HepG2 (cell line): ENCODE measurements at regions not wholly inside any gene's neighbourhood (a gene's known extent, or its start where the extent isn't known, plus 50 kb on each side); places are given as distances from the start of the nearest gene placed in this dataset.
A peak's percentile ranks its signal among the peaks of the same experiment; 100 is the strongest.

ENCODE experiments used
- ATAC-seq: fragments of 200-7000 bp; cut with Tn5 transposase; 3 replicates; pipeline ENCODE4 v1.9.1; 2020; ENCODE audit warnings: mild to moderate bottlenecking, moderate library complexity
- BruUV-seq: library from RNA; stranded (reverse); fragments of 400-500 nt; replicated peaks from 2 replicates; lab custom pipeline; 2021; lab: Mats Ljungman, UMichigan
- CTCF ChIA-PET: fragments of 300-600 bp; formaldehyde crosslinking; extraction: SDS; loops from one replicate; lab custom pipeline; 2021; ENCODE audit warnings: low total read pairs, inconsistent platforms, low intra/inter-chr PET ratio; lab: Yijun Ruan, JAX
- POLR2A ChIA-PET: fragments of 350-600 bp; sonication (Branson Sonifier 250); formaldehyde crosslinking; loops from one replicate; lab custom pipeline; 2020; ENCODE audit warnings: antibody characterized with exemption, inconsistent platforms; lab: Yijun Ruan, JAX
- DNase-seq: peaks from one replicate; pipeline ENCODE4 v3.0.0-alpha.2; 2015; ENCODE audit warnings: low spot score
- FAIRE-seq: peaks from 3 replicates; lab custom pipeline; 2011; peaks lifted over from hg19 to GRCh38; lab: Jason Lieb, UNC
- H2AFZ ChIP-seq: one replicate; pipeline ENCODE4 v1.6.1; 2011; ENCODE audit warnings: low read length, inconsistent platforms
- H3K27ac ChIP-seq: fragments of 300-600 bp; 3 replicates; pipeline ENCODE4 v1.8.0; 2011; ENCODE audit warnings: mixed run types, mild to moderate bottlenecking, mixed read lengths, low read length, inconsistent platforms; ENCODE audit not compliant: insufficient read depth; ENCODE audit errors: extremely low read length
- H3K27me3 ChIP-seq, 2 experiments: fragments of 200-600 bp in 1 of 2; 2 replicates in 1 of 2; 3 replicates in 1 of 2; pipeline versions ENCODE4 v1.6.0 to v1.8.0; 2011; ENCODE audit warnings: low read length in 2 of 2, mild to moderate bottlenecking in 2 of 2, moderate library complexity in 2 of 2, inconsistent platforms in 1 of 2; ENCODE audit not compliant: insufficient read depth in 2 of 2, control insufficient read depth in 1 of 2
- H3K36me3 ChIP-seq, 2 experiments: fragments of 200-600 bp in 1 of 2; replicated peaks in 1 of 2; 2 replicates in 1 of 2; 3 replicates in 1 of 2; pipeline versions ENCODE4 v1.5.1 to v1.8.0; 2011; ENCODE audit warnings: low read length in 2 of 2, inconsistent platforms in 1 of 2; ENCODE audit not compliant: insufficient read depth in 2 of 2, control insufficient read depth in 1 of 2
- H3K4me1 ChIP-seq: 2 replicates; pipeline ENCODE4 v1.5.1; 2012; ENCODE audit warnings: low read length, inconsistent platforms; ENCODE audit not compliant: insufficient read depth
- H3K4me2 ChIP-seq: 2 replicates; pipeline ENCODE4 v1.6.0; 2011; ENCODE audit warnings: low read depth, low read length, inconsistent platforms
- H3K4me3 ChIP-seq, 3 experiments: fragments of 200-600 bp in 1 of 3; sonication (generic), shearing (Covaris generic) in 1 of 3; replicated peaks in 1 of 3; 2 replicates each; pipeline ENCODE4 v1.5.1; 2011 to 2016; ENCODE audit warnings: low read length in 3 of 3, inconsistent platforms in 2 of 3, low read depth in 2 of 3, mild to moderate bottlenecking in 2 of 3, control low read depth in 1 of 3, mixed read lengths in 1 of 3; ENCODE audit not compliant: insufficient read depth in 1 of 3
- H3K79me2 ChIP-seq: one replicate; pipeline ENCODE4 v1.6.1; 2011; ENCODE audit warnings: low read length, inconsistent platforms; ENCODE audit not compliant: insufficient read depth
- H3K9ac ChIP-seq: 2 replicates; pipeline ENCODE4 v1.6.0; 2011; ENCODE audit warnings: mild to moderate bottlenecking, low read depth, low read length, inconsistent platforms; ENCODE audit not compliant: insufficient read depth
- H3K9me3 ChIP-seq: 2 replicates; pipeline ENCODE4 v1.5.1; 2012; ENCODE audit warnings: mild to moderate bottlenecking, low read length
- H4K20me1 ChIP-seq: 2 replicates; pipeline ENCODE4 v1.6.0; 2011; ENCODE audit warnings: inconsistent platforms, mild to moderate bottlenecking, low read length, moderate library complexity; ENCODE audit not compliant: insufficient read depth
- FOXK1 ChIP-seq: sonication (generic); formaldehyde crosslinking; IDR thresholded peaks from 2 replicates; pipeline ENCODE4 v1.4.0; 2020; ENCODE audit warnings: low read depth, missing genetic modification reagents, borderline replicate concordance
- IRX3 ChIP-seq: sonication (generic); formaldehyde crosslinking; IDR thresholded peaks from 2 replicates; pipeline ENCODE4 v1.8.1; 2023; ENCODE audit warnings: mild to moderate bottlenecking, low read depth, missing genetic modification reagents, borderline replicate concordance
- JUN ChIP-seq: sonication (generic); formaldehyde crosslinking; IDR thresholded peaks from 2 replicates; pipeline ENCODE4 v1.4.0; 2020; ENCODE audit warnings: mild to moderate bottlenecking, missing genetic modification reagents
- RFX1 ChIP-seq: fragments of 450-650 bp; IDR thresholded peaks from 2 replicates; pipeline ENCODE4 v1.6.1; 2017
- ZFX ChIP-seq: sonication (generic); formaldehyde crosslinking; IDR thresholded peaks from 2 replicates; pipeline ENCODE4 v1.4.0; 2020; ENCODE audit warnings: mild to moderate bottlenecking, low read depth, missing genetic modification reagents, moderate library complexity
- ZNF136 ChIP-seq: sonication (generic); formaldehyde crosslinking; IDR thresholded peaks from 2 replicates; pipeline ENCODE4 v1.8.1; 2022; ENCODE audit warnings: low read depth, mild to moderate bottlenecking, moderate library complexity, missing genetic modification reagents
- ZNF225 ChIP-seq: sonication (generic); formaldehyde crosslinking; IDR thresholded peaks from 2 replicates; pipeline ENCODE4 v1.4.0; 2020; ENCODE audit warnings: mild to moderate bottlenecking, missing genetic modification reagents
- ZNF274 ChIP-seq: sonication (generic); formaldehyde crosslinking; IDR thresholded peaks from 2 replicates; pipeline ENCODE4 v1.5.1; 2020; ENCODE audit warnings: mild to moderate bottlenecking, missing genetic modification reagents
- ZNF446 ChIP-seq: sonication (generic); formaldehyde crosslinking; IDR thresholded peaks from 2 replicates; pipeline ENCODE4 v1.5.0; 2020; ENCODE audit warnings: mild to moderate bottlenecking, missing genetic modification reagents
- WGBS: methylation state at CpG from one replicate; pipeline ENCODE4 v1.1.6; 2017; ENCODE audit warnings: low lambda C conversion rate; 5-methylcytosine and 5-hydroxymethylcytosine counted together
- in situ Hi-C: cut with HindIII; loops from 2 replicates; pipeline ENCODE4 v1.10.0; 2017; ENCODE audit warnings: low pct_unique_long_range_greater_than_20kb; ENCODE audit not compliant: extremely low pct_ligation_motif_present
- intact Hi-C: fragments of 100-400 bp; cut with micrococcal nuclease; formaldehyde crosslinking; loops from one replicate; pipeline ENCODE4 v1.10.0; 2022; ENCODE audit not compliant: unreplicated experiment
- TF ChIP-seq, protein P1 (sequence below): sonication (generic); formaldehyde crosslinking; IDR thresholded peaks from 2 replicates; pipeline ENCODE4 v1.4.0; 2020; ENCODE audit warnings: missing genetic modification reagents, borderline replicate concordance
- TF ChIP-seq, protein P2 (sequence below): sonication (generic); formaldehyde crosslinking; IDR thresholded peaks from 2 replicates; pipeline ENCODE4 v1.5.1; 2020; ENCODE audit warnings: missing genetic modification reagents, mild to moderate bottlenecking, borderline replicate concordance
- TF ChIP-seq, protein P3 (sequence below): IDR thresholded peaks from 2 replicates; pipeline ENCODE4 v1.6.1; 2016

DNA sequence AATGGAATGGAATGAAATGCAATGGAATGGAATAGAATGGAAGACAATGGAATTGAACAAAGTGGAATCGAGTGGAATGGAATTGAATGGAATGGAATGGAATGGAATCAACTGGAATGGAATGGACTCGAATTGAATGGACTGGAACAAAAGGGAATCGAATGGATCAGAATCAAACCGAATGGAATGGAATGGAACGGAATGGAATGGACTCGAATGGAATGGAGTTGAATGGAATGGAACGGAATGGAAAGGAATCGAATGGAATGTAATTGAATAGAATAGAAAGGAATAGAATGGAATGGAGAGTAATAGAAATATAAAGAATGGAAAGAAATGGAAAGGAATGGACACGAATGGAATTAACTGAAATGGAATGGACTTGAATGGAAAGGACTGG, 475.2 kb upstream of the WSB1 start:
- in situ Hi-C loops (no loop called here), intact Hi-C loops (no loop called here)
- H3K9me3 ChIP-seq: peaks cover 100% of the 10 kb centered on the region
- H3K4me2 ChIP-seq: no peak overlapping the region
- no peak overlapping the region for H3K9ac ChIP-seq
- H3K27ac ChIP-seq: no peak overlapping the region
- ChIA-PET CTCF (no interaction called here), POLR2A (no interaction called here)
- H3K36me3 ChIP-seq: no peaks in the 10 kb centered on the region
- H3K4me3 ChIP-seq: no peak overlapping the region
- DNase-seq: peak; percentile 7
- whole genome bisulfite sequencing: 25% methylated on average over 9 of the region's 9 CpGs
- no peaks in the 10 kb centered on the region for H4K20me1 ChIP-seq
- no peak for FAIRE-seq
- H3K4me1 ChIP-seq: no peaks in the 10 kb centered on the region
- no peak overlapping the region for H2AFZ ChIP-seq
- ATAC-seq: no peak
- H3K79me2 ChIP-seq: no peaks in the 10 kb centered on the region
- TF ChIP-seq IRX3 (CRISPR knock-in tag) (no peak), ZNF446 (no peak), FOXK1 (CRISPR knock-in tag) (no peak), ZNF225 (no peak), ZNF136 (CRISPR knock-in tag) (no peak), ZNF274 (CRISPR knock-in tag) (no peak), JUN (no peak), RFX1 (no peak), ZFX (CRISPR knock-in tag) (no peak)
- TF ChIP-seq, protein P1, sequence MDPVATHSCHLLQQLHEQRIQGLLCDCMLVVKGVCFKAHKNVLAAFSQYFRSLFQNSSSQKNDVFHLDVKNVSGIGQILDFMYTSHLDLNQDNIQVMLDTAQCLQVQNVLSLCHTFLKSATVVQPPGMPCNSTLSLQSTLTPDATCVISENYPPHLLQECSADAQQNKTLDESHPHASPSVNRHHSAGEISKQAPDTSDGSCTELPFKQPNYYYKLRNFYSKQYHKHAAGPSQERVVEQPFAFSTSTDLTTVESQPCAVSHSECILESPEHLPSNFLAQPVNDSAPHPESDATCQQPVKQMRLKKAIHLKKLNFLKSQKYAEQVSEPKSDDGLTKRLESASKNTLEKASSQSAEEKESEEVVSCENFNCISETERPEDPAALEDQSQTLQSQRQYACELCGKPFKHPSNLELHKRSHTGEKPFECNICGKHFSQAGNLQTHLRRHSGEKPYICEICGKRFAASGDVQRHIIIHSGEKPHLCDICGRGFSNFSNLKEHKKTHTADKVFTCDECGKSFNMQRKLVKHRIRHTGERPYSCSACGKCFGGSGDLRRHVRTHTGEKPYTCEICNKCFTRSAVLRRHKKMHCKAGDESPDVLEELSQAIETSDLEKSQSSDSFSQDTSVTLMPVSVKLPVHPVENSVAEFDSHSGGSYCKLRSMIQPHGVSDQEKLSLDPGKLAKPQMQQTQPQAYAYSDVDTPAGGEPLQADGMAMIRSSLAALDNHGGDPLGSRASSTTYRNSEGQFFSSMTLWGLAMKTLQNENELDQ (CRISPR knock-in tag): no peak
- TF ChIP-seq, protein P2, sequence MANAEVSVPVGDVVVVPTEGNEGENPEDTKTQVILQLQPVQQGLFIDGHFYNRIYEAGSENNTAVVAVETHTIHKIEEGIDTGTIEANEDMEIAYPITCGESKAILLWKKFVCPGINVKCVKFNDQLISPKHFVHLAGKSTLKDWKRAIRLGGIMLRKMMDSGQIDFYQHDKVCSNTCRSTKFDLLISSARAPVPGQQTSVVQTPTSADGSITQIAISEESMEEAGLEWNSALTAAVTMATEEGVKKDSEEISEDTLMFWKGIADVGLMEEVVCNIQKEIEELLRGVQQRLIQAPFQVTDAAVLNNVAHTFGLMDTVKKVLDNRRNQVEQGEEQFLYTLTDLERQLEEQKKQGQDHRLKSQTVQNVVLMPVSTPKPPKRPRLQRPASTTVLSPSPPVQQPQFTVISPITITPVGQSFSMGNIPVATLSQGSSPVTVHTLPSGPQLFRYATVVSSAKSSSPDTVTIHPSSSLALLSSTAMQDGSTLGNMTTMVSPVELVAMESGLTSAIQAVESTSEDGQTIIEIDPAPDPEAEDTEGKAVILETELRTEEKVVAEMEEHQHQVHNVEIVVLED (CRISPR knock-in tag): no peak
- TF ChIP-seq, protein P3, sequence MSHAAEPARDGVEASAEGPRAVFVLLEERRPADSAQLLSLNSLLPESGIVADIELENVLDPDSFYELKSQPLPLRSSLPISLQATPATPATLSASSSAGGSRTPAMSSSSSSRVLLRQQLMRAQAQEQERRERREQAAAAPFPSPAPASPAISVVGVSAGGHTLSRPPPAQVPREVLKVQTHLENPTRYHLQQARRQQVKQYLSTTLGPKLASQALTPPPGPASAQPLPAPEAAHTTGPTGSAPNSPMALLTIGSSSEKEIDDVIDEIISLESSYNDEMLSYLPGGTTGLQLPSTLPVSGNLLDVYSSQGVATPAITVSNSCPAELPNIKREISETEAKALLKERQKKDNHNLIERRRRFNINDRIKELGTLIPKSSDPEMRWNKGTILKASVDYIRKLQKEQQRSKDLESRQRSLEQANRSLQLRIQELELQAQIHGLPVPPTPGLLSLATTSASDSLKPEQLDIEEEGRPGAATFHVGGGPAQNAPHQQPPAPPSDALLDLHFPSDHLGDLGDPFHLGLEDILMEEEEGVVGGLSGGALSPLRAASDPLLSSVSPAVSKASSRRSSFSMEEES (CRISPR knock-in tag): no peak
- no TSS peak for BruUV-seq
- no peaks in the 10 kb centered on the region for H3K27me3 ChIP-seq
